ENCODE measurements at regions not wholly inside any gene's neighbourhood (a gene's known extent, or its start where the extent isn't known, plus 50 kb on each side); places are given as distances from the start of the nearest gene placed in this dataset.

GRCh38 chr7:82615527-82615926 is 171.9 kb upstream of the CACNA2D1 start:
- Histone ChIP-seq H3K4me3 (replicated peaks in 1 of 3; ENCODE audit: insufficient read depth in 1 of 3, low read depth in 1 of 3, low read length in 3 of 3) (no peak overlapping the region), H3K79me2 (ENCODE audit: control insufficient read depth, insufficient read depth, low read length) (no peaks in the 10 kb centered on the region), H3K9ac (replicated peaks; ENCODE audit: extremely low read depth, insufficient read depth, low read length) (no peak overlapping the region), H3K27me3 (ENCODE audit: control insufficient read depth in 2 of 2, insufficient read depth in 2 of 2, low read length in 2 of 2) (no peaks in the 10 kb centered on the region), H3K4me2 (ENCODE audit: insufficient read depth, low read length) (no peak overlapping the region), H3K36me3 (ENCODE audit: control insufficient read depth in 2 of 2, extremely low read depth in 1 of 2, insufficient read depth in 2 of 2, low read length in 2 of 2) (no peaks in the 10 kb centered on the region), H3K27ac (ENCODE audit: insufficient read depth, low read depth, low read length) (no peak overlapping the region), H3K9me1 (replicated peaks; ENCODE audit: control insufficient read depth, extremely low read depth, insufficient read depth, low read length) (no peaks in the 10 kb centered on the region), H2AFZ (ENCODE audit: low read depth, low read length) (no peak overlapping the region), H3K4me1 (ENCODE audit: control insufficient read depth, extremely low read depth, insufficient read depth, low read length) (no peaks in the 10 kb centered on the region), H3K9me3 (replicated peaks; ENCODE audit: control insufficient read depth, insufficient read depth, low read length) (no peaks in the 10 kb centered on the region), H4K20me1 (replicated peaks; ENCODE audit: control insufficient read depth, extremely low read depth, insufficient read depth, low read length) (no peaks in the 10 kb centered on the region)
- intact Hi-C loops (cut with micrococcal nuclease) (no loop called here), dilution Hi-C loops (cut with MboI; ENCODE audit: extremely low pct_ligation_motif_present, low sequenced_read_pairs) (no loop called here)
- BruUV-seq (replicated peaks), result no TSS peak
- TF ChIP-seq EZH2 (IDR thresholded peaks at IDR 0.05; ENCODE audit: borderline replicate concordance, low read depth, low read length, severe bottlenecking) (no peak), POLR2A (IDR thresholded peaks at IDR 0.05; ENCODE audit: low read depth, low read length) (no peak), POLR2AphosphoS5 (IDR thresholded peaks at IDR 0.05; ENCODE audit: insufficient read depth, low read depth, low read length) (no peak), MYC (IDR thresholded peaks at IDR 0.05; ENCODE audit: low read depth, low read length) (no peak)
- TF ChIP-seq, protein P1, sequence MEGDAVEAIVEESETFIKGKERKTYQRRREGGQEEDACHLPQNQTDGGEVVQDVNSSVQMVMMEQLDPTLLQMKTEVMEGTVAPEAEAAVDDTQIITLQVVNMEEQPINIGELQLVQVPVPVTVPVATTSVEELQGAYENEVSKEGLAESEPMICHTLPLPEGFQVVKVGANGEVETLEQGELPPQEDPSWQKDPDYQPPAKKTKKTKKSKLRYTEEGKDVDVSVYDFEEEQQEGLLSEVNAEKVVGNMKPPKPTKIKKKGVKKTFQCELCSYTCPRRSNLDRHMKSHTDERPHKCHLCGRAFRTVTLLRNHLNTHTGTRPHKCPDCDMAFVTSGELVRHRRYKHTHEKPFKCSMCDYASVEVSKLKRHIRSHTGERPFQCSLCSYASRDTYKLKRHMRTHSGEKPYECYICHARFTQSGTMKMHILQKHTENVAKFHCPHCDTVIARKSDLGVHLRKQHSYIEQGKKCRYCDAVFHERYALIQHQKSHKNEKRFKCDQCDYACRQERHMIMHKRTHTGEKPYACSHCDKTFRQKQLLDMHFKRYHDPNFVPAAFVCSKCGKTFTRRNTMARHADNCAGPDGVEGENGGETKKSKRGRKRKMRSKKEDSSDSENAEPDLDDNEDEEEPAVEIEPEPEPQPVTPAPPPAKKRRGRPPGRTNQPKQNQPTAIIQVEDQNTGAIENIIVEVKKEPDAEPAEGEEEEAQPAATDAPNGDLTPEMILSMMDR (IDR thresholded peaks at IDR 0.05; ENCODE audit: extremely low read depth in 1 of 2, insufficient read depth in 1 of 2, low read depth in 1 of 2, low read length in 2 of 2), result no peak
- TF ChIP-seq, protein P2, sequence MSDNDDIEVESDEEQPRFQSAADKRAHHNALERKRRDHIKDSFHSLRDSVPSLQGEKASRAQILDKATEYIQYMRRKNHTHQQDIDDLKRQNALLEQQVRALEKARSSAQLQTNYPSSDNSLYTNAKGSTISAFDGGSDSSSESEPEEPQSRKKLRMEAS (IDR thresholded peaks at IDR 0.05; ENCODE audit: insufficient read depth, insufficient read length), result no peak
- CTCF ChIA-PET, result interaction anchor here (1.4 to 2.5 kb wide), 2 partner anchors 10 to 134 kb away, joined by 3 to 18 read pairs; no protein-coding TSS in a partner anchor
- no peak for DNase-seq (ENCODE audit: low read depth, low spot score)
- POLR2A ChIA-PET, result no interaction called here
- no peak for FAIRE-seq

GRCh38 chr7:82609746-82610145 is 166.2 kb upstream of the CACNA2D1 start:
- ChIA-PET POLR2A (no interaction called here), CTCF (interaction anchor here (0.6 to 2.6 kb wide), 6 partner anchors 37 to 1109 kb away, joined by 3 to 11 read pairs (median 4); no protein-coding TSS in a partner anchor)
- Histone ChIP-seq H3K4me2 (ENCODE audit: insufficient read depth, low read length) (no peak overlapping the region), H3K27me3 (ENCODE audit: control insufficient read depth in 2 of 2, insufficient read depth in 2 of 2, low read length in 2 of 2) (no peaks in the 10 kb centered on the region), H3K9me1 (replicated peaks; ENCODE audit: control insufficient read depth, extremely low read depth, insufficient read depth, low read length) (no peaks in the 10 kb centered on the region), H4K20me1 (replicated peaks; ENCODE audit: control insufficient read depth, extremely low read depth, insufficient read depth, low read length) (no peaks in the 10 kb centered on the region), H3K4me1 (ENCODE audit: control insufficient read depth, extremely low read depth, insufficient read depth, low read length) (no peaks in the 10 kb centered on the region), H3K27ac (ENCODE audit: insufficient read depth, low read depth, low read length) (no peak overlapping the region), H3K9me3 (replicated peaks; ENCODE audit: control insufficient read depth, insufficient read depth, low read length) (no peaks in the 10 kb centered on the region), H3K9ac (replicated peaks; ENCODE audit: extremely low read depth, insufficient read depth, low read length) (no peak overlapping the region), H3K4me3 (replicated peaks in 1 of 3; ENCODE audit: insufficient read depth in 1 of 3, low read depth in 1 of 3, low read length in 3 of 3) (no peak overlapping the region), H3K36me3 (ENCODE audit: control insufficient read depth in 2 of 2, extremely low read depth in 1 of 2, insufficient read depth in 2 of 2, low read length in 2 of 2) (no peaks in the 10 kb centered on the region), H2AFZ (ENCODE audit: low read depth, low read length) (no peak overlapping the region), H3K79me2 (ENCODE audit: control insufficient read depth, insufficient read depth, low read length) (no peaks in the 10 kb centered on the region)
- intact Hi-C loops (cut with micrococcal nuclease) (no loop called here), dilution Hi-C loops (cut with MboI; ENCODE audit: extremely low pct_ligation_motif_present, low sequenced_read_pairs) (no loop called here)
- no TSS peak for BruUV-seq (replicated peaks)
- FAIRE-seq, result no peak
- DNase-seq (ENCODE audit: low read depth, low spot score), result no peak
- TF ChIP-seq, protein P2 (IDR thresholded peaks at IDR 0.05; ENCODE audit: insufficient read depth, insufficient read length), result no peak
- TF ChIP-seq, protein P1 (IDR thresholded peaks at IDR 0.05; ENCODE audit: extremely low read depth in 1 of 2, insufficient read depth in 1 of 2, low read depth in 1 of 2, low read length in 2 of 2), result no peak
- TF ChIP-seq JUN (IDR thresholded peaks at IDR 0.05; ENCODE audit: borderline replicate concordance, insufficient read depth, insufficient read length, low read depth) (no peak), EZH2 (IDR thresholded peaks at IDR 0.05; ENCODE audit: borderline replicate concordance, low read depth, low read length, severe bottlenecking) (no peak), GATA2 (IDR thresholded peaks at IDR 0.05; ENCODE audit: insufficient read depth, insufficient read length, low read depth, low read length) (no peak), POLR2A (IDR thresholded peaks at IDR 0.05; ENCODE audit: low read depth, low read length) (no peak), POLR2AphosphoS5 (IDR thresholded peaks at IDR 0.05; ENCODE audit: insufficient read depth, low read depth, low read length) (no peak), FOS (IDR thresholded peaks at IDR 0.05; ENCODE audit: borderline replicate concordance, insufficient read depth, low read length) (no peak), MYC (IDR thresholded peaks at IDR 0.05; ENCODE audit: low read depth, low read length) (no peak)
